Left cardiac atrium (tissue), 4 donors: ENCODE measurements at regions not wholly inside any gene's neighbourhood (a gene's known extent, or its start where the extent isn't known, plus 50 kb on each side); places are given as distances from the start of the nearest gene placed in this dataset.
A peak's percentile ranks its signal among the peaks of the same experiment; 100 is the strongest.
"Not testable (repeated sequence)": the region's sequence is repeated elsewhere in the genome, so short reads cannot be mapped to it uniquely, and the experiment has no call there.

Experiments
- ATAC-seq, 2 donors: fragments of 200-7000 bp; cut with Tn5 transposase; one replicate each; pipeline ENCODE4 v1.9.1; 2020; ENCODE audit warnings: mild to moderate bottlenecking in 2 of 2, moderate library complexity in 2 of 2
- DNase-seq: peaks from one replicate; pipeline ENCODE4 v3.0.0-alpha.2; 2020
- intact Hi-C, 2 donors: fragments of 100-400 bp; cut with DNase I; formaldehyde crosslinking; loops; one replicate each; pipeline versions ENCODE4 v1.14.1 to v1.15.1; 2022 to 2023
- donor health status: DM: no; HTN: yes; CAD: no.
- donor health status: DM: no; HTN: yes; CAD: no; lungs with severe emphysema.
- donor health status: DM: yes; HTN: yes; CAD: no.
- donor health status: Dilated cardiomyopathy.

DNA sequence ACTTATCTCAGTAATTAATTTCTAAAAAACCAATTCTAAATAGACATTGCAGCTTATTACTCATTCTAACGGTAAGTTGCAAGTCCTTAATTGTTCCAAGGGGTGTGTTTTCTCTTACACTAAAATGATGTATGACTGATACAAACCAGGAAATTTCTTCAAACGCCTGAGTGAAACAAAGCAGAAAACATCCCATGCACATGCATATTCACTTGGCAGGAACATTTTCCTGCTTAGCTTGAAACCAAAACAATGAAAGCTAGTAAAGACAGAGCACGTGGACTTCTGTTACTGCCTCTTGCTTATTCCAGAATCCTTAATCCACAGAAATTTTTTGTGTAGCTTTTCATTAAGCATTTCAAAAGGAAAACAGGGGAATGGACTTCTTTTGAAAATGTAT lies 187.7 kb downstream of the MTERF1 start:
- DNase-seq (no peak), ATAC-seq (no peak)
- intact Hi-C loops = no loop called here

DNA sequence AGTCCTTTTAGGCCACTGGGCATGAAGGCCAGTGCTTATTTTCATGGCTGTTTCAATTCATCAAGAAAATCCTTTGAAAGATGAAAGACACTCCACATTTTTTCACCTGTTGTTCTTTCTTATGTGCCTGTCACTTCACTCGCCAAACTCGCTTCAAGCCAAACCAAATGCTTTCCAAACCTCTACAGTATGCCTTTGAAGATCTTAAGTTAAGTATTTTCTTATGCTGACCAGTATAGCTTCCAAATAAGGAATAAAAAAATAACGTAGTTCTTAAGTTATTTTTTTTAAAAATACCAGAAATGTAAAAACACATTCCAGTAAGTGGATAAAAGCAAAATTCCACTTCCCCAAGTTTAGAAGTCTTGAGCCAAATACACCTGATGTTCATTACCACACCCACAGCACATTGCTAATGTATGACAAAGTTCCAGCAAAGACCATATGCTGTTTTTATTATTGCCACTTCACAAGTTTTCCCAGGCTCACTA lies 186.1 kb downstream of the MTERF1 start:
- no peak for ATAC-seq
- no peak for DNase-seq
- intact Hi-C loops = no loop called here

GRCh38 chr7:91710881-91711280 lies 169.6 kb downstream of the MTERF1 start:
- ATAC-seq = no peak
- intact Hi-C loops = no loop called here
- no peak for DNase-seq

DNA sequence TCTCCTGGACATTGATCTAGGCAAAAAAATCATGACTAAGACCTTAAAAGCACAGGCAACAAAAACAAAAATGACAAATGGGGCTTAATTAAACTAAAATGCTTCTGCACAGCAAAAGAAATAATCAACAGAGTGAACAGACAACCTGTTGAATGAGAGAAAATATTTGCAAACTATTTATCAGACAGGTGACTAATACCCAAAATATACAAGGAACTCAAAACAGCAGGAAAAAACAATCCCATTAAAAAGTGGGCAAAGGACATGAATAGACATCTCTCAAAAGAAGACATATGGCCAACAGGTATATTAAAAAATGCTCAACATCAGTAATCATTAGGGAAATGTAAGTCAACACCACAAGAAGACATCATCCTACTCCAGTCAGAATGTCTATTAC lies 166.8 kb downstream of the MTERF1 start:
- intact Hi-C loops = no loop called here
- ATAC-seq (no peak), DNase-seq (no peak)

DNA sequence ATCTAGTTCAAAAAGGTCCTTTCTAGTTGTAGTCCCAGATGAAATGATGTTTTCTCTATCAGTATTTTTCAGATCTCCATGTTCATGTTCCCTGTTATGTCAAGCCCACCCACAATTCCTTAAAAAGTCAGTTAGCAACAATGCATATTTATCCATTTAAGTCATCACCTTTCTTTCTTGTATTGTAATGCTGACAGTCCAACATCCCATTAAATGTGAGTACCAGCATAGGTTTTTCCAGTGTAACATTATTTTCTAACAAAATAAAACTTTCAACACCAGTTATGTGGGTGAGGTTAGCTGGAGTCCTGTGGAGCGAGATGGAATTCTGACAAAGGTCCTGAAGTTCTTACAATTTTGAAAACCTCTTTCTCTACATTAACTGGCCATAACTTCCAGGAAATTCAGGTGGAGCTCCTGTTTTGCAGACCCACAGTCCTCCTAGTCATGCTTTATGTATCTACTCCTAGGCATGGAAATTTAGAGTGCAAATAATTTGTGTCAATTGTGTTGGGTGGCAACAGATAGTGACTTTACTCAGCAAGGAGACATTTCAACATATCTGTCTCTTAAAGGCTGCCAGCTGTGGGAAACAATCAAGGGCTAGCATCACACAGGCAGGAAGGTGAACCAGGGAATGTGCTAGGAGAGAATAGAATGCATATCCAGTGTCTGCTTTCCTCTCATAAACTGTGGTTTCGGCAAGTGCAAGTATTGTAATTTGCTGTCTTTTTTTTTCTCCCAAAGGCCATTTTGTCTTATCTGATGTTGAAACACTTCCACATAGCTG lies 162.6 kb downstream of the MTERF1 start:
- DNase-seq = no peak
- intact Hi-C loops = no loop called here
- no peak for ATAC-seq

GRCh38 chr7:91719008-91719407 lies 161.5 kb downstream of the MTERF1 start:
- intact Hi-C loops = no loop called here
- no peak for ATAC-seq
- DNase-seq = no peak

- ATAC-seq = no peak
- intact Hi-C loops = no loop called here
- DNase-seq = no peak
Observed at GRCh38 chr7:91720260-91720937, 160.1 kb downstream of the MTERF1 start.

- DNase-seq (no peak), ATAC-seq (no peak)
- intact Hi-C loops = no loop called here
Observed at GRCh38 chr7:91722831-91723230, 157.7 kb downstream of the MTERF1 start.

GRCh38 chr7:91729046-91729445 lies 151.5 kb downstream of the MTERF1 start:
- intact Hi-C loops, ATAC-seq, DNase-seq: not testable (repeated sequence)

DNA sequence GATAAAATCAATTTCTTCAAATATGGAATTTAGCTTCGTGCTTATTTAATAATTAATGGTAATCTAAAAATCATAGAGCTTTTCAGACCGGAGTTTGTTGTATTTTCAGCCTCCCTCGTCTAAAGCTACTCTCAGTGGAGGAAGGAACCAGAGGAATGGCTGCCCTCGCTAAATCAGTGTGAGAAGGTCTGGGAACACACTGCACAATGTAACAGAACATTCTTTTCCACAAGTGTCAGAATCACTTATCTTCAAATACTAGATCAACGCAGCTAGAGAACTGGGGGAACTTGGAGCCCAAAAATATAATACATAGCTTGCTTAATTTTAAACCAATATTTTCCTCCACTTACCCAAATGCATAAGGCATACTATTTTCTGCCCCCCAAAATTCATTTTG lies 148.5 kb downstream of the MTERF1 start:
- intact Hi-C loops = no loop called here
- DNase-seq (no peak), ATAC-seq (no peak)

GRCh38 chr7:91749418-91749817 lies 131.1 kb downstream of the MTERF1 start:
- intact Hi-C loops = no loop called here
- DNase-seq = no peak
- no peak for ATAC-seq

GRCh38 chr7:91750091-91750490 lies 130.4 kb downstream of the MTERF1 start:
- no peak for DNase-seq
- intact Hi-C loops = no loop called here
- ATAC-seq = no peak

DNA sequence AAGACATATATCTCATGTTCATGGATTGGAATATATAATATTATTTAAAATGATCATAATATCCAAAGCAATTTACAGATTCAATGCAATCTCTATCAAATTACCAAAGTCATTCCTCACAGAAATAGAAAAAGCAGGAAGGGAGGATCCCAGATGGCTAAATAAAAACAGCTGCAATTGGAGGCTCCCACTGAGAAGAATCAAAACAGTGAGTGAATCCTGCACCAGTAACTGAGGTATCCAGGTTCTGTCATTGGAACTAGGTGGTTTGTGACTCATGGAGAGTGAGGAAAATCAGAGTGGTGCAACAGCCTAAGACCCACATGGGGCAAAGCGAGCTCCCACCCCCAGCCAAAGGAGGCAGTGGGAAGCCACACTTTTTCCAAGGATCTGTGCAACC lies 128.4 kb downstream of the MTERF1 start:
- DNase-seq (no peak), ATAC-seq (no peak)
- intact Hi-C loops = no loop called here

DNA sequence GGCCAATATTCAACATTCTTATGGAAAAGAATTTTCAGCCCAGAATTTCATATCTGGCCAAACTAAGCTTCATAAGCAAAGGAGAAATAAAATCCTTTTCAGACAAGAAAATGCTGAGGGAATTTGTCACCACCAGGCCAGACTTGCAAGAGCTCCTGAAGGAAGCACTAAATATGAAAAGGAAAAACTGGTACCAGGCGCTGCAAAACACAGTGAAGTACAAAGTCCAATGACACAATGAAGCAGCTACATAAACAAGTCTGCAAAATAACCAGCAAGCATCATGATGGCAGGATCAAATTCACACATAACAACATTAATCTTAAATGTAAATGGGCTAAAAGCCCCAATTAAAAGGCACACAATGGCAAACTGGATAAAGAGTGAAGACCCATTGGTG lies 126.2 kb downstream of the MTERF1 start:
- intact Hi-C loops, ATAC-seq, DNase-seq: not testable (repeated sequence)

GRCh38 chr7:91755121-91755520 lies 125.4 kb downstream of the MTERF1 start:
- ATAC-seq, DNase-seq, intact Hi-C loops: not testable (repeated sequence)

DNA sequence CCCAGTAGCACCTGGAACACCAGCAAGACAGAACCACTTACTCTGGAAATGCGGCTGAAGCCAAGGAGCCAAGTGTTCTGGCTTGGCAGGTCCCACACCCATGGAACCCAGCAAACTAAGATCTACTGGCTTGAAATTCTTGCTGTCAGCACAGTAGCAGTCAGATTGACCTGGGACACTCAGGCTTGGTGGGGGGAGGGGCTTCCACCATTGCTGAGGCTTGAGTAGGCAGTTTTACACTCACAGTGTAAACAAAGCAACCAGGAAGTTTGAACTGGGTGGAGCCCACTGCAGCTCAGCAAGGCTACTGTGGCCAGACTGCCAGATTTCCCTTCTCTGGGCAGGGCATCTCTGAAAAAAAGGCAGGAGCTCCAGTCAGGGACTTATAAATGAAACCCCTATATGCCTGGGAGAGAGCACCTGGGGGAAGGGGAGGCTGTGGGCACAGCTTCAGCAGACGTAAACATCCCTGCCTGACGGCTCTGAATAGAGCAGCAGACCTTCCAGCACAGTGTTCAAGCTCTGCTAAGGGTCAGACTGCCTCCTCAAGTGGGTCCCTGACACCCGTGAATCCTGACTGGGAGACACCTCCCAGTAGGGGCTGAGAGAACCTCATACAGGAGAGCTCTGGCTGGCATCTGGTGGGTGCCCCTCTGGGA lies 121.2 kb downstream of the MTERF1 start:
- DNase-seq (no peak), ATAC-seq (no peak)
- intact Hi-C loops = no loop called here

DNA sequence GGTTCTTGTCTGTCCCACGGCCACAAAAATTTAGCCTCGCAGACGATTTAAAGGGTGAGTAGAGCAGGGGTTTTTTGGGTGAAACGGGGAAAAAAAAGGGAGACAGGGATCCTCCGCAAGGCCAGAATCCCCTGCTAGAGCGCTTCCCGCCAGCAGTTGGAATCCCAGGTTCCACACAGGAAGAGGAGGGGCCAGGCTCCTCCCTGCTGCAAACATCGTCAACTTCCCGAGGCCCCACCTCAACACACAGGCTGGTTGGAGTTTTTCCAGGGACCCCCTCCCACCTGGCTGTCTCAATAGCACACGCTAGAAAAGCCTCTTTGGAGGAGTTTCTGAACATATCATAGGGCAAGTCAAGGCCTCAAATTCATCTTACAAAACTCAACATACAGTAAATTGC lies 112.7 kb downstream of the MTERF1 start:
- no peak for ATAC-seq
- intact Hi-C loops = no loop called here
- DNase-seq = no peak

GRCh38 chr7:91771394-91771793 lies 109.1 kb downstream of the MTERF1 start:
- intact Hi-C loops = loop anchor here in 1 of 2 donors (10.0 kb wide), 1 partner anchor 87 kb away; no protein-coding TSS in a partner anchor
- DNase-seq = no peak
- peak in 1 of 2 donors; percentile 38 for ATAC-seq

DNA sequence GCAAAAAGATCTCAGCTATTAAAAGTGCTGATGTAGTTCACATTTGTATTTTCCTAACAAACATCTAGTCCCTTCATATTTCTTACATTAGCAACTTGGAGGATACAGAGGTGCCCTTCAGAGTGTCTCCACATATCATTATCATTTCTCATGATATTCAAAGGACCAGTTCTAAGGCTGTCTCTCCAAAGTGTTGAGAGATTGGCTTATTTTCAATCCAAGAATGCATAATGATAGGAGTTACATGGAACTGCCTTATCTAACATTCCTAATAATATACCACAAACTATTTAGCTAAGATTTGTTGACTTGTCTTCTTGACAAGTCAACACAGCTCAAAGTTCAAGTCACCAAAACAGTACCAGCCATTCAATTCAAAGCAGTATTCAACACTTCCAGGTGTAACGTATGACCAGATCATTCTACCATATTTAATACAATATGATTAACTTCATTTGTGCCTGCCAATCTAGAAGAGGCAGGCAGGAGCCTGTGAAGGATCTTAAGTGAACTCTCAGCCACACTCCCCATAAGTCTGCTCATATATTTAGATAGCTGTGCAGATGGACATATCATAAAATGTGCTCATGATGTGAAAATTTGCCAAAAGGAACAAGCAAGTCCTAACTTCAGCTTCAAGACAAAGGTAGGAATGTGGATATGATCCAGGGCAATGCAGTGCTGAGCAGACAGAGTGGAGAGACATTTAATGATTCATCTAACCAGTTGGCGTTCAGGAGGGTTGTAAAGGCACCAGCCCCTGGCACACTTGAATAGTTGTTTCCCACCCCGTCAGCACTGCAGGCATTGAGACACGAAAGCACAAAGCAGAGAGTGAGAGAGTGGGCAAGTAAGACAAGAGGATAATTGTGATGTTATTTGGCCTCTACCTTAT lies 108.3 kb downstream of the MTERF1 start:
- no peak for DNase-seq
- intact Hi-C loops = loop anchor here in 1 of 2 donors (10.0 kb wide), 1 partner anchor 87 kb away; no protein-coding TSS in a partner anchor
- peak; percentile 44 to 80 for ATAC-seq
